WTC11 (cell line): ENCODE measurements at regions not wholly inside any gene's neighbourhood (a gene's known extent, or its start where the extent isn't known, plus 50 kb on each side); places are given as distances from the start of the nearest gene placed in this dataset.

Experiments used
- ATAC-seq: fragments of 200-7000 bp; cut with Tn5 transposase; 2 replicates; pipeline ENCODE4 v1.10.0; 2021; ENCODE audit warnings: mild to moderate bottlenecking, moderate library complexity
- CTCF ChIA-PET: fragments of 300-600 bp; sonication (Branson Sonifier 250); formaldehyde crosslinking; loops from one replicate; lab custom pipeline; 2021; ENCODE audit warnings: antibody characterized with exemption; lab: Charles Lee
- POLR2A ChIA-PET: fragments of 350-600 bp; sonication (Branson Sonifier 250); formaldehyde crosslinking; loops from one replicate; lab custom pipeline; 2021; ENCODE audit warnings: antibody characterized with exemption; lab: Charles Lee
- DNase-seq: peaks from one replicate; pipeline ENCODE4 v3.0.0; 2021; ENCODE audit warnings: low spot score
- H3K27ac Mint-ChIP-seq: 2 replicates; pipeline ENCODE4 v1.8.0; 2021; ENCODE audit warnings: mixed read lengths
- H3K27me3 Mint-ChIP-seq: 2 replicates; pipeline ENCODE4 v1.8.0; 2021; ENCODE audit warnings: low read depth, mild to moderate bottlenecking, moderate library complexity, mixed read lengths
- H3K36me3 Mint-ChIP-seq: 2 replicates; pipeline ENCODE4 v1.8.0; 2021; ENCODE audit warnings: mixed read lengths
- H3K4me1 Mint-ChIP-seq: 2 replicates; pipeline ENCODE4 v1.8.0; 2022; ENCODE audit warnings: mixed read lengths
- H3K4me3 Mint-ChIP-seq: 2 replicates; pipeline ENCODE4 v1.8.0; 2021; ENCODE audit warnings: mild to moderate bottlenecking, moderate library complexity, mixed read lengths
- H3K9me3 Mint-ChIP-seq: 2 replicates; pipeline ENCODE4 v1.8.0; 2021; ENCODE audit warnings: mixed read lengths
- CREB1 ChIP-seq: sonication (generic); formaldehyde crosslinking; IDR thresholded peaks from 2 replicates; pipeline ENCODE4 v1.8.0; 2023; ENCODE audit warnings: mild to moderate bottlenecking, missing genetic modification reagents
- FOXP1 ChIP-seq: sonication (generic); formaldehyde crosslinking; IDR thresholded peaks from 2 replicates; pipeline ENCODE4 v1.8.0; 2022; ENCODE audit warnings: missing genetic modification reagents, mild to moderate bottlenecking, moderate library complexity, borderline replicate concordance
- JUN ChIP-seq: sonication (generic); formaldehyde crosslinking; IDR thresholded peaks from 2 replicates; pipeline ENCODE4 v1.8.0; 2023; ENCODE audit warnings: mild to moderate bottlenecking, missing genetic modification reagents
- KAT7 ChIP-seq: sonication (generic); formaldehyde crosslinking; IDR thresholded peaks from 2 replicates; pipeline ENCODE4 v1.8.1; 2023; ENCODE audit warnings: missing genetic modification reagents, mild to moderate bottlenecking, borderline replicate concordance
- MAX ChIP-seq: sonication (generic); formaldehyde crosslinking; IDR thresholded peaks from 2 replicates; pipeline ENCODE4 v1.8.0; 2022; ENCODE audit warnings: mild to moderate bottlenecking, missing genetic modification reagents
- MXD4 ChIP-seq: fragments of 250-450 bp; sonication (Bioruptor Pico); IDR thresholded peaks from 2 replicates; pipeline ENCODE4 v1.8.0; 2021; ENCODE audit warnings: mild to moderate bottlenecking, moderate library complexity, borderline replicate concordance
- MYBL2 ChIP-seq: sonication (generic); formaldehyde crosslinking; IDR thresholded peaks from 2 replicates; pipeline ENCODE4 v1.8.1; 2023; ENCODE audit warnings: mild to moderate bottlenecking, moderate library complexity, missing genetic modification reagents
- OVOL2 ChIP-seq: fragments of 250-450 bp; sonication (Bioruptor Pico); IDR thresholded peaks from 2 replicates; pipeline ENCODE4 v1.9.0; 2021; ENCODE audit warnings: mild to moderate bottlenecking, borderline replicate concordance
- PRDM15 ChIP-seq: sonication (generic); formaldehyde crosslinking; IDR thresholded peaks from 2 replicates; pipeline ENCODE4 v1.8.0; 2022; ENCODE audit warnings: missing genetic modification reagents
- PREB ChIP-seq: sonication (generic); formaldehyde crosslinking; IDR thresholded peaks from 2 replicates; pipeline ENCODE4 v1.8.1; 2022; ENCODE audit warnings: mild to moderate bottlenecking, missing genetic modification reagents, moderate library complexity, borderline replicate concordance
- RORB ChIP-seq: fragments of 250-450 bp; sonication (Bioruptor Pico); IDR thresholded peaks from 2 replicates; pipeline ENCODE4 v1.9.0; 2021; ENCODE audit warnings: mild to moderate bottlenecking
- SMAD4 ChIP-seq: sonication (generic); formaldehyde crosslinking; IDR thresholded peaks from 2 replicates; pipeline ENCODE4 v1.8.0; 2022; ENCODE audit warnings: mild to moderate bottlenecking, missing genetic modification reagents
- SP1 ChIP-seq: sonication (generic); formaldehyde crosslinking; conservative IDR thresholded peaks from 2 replicates; pipeline ENCODE4 v1.8.1; 2022; ENCODE audit warnings: missing genetic modification reagents
- STAT6 ChIP-seq: sonication (generic); formaldehyde crosslinking; conservative IDR thresholded peaks from 2 replicates; pipeline ENCODE4 v1.8.1; 2023; ENCODE audit warnings: mild to moderate bottlenecking, low read depth, missing genetic modification reagents, moderate library complexity
- TEAD1 ChIP-seq: sonication (generic); formaldehyde crosslinking; IDR thresholded peaks from 2 replicates; pipeline ENCODE4 v1.8.0; 2022; ENCODE audit warnings: mild to moderate bottlenecking, missing genetic modification reagents
- ZBTB21 ChIP-seq: sonication (generic); formaldehyde crosslinking; IDR thresholded peaks from 2 replicates; pipeline ENCODE4 v1.8.1; 2023; ENCODE audit warnings: mild to moderate bottlenecking, missing genetic modification reagents, borderline replicate concordance
- ZNF121 ChIP-seq: sonication (generic); formaldehyde crosslinking; IDR thresholded peaks from 2 replicates; pipeline ENCODE4 v1.8.0; 2023; ENCODE audit warnings: missing genetic modification reagents
- ZNF281 ChIP-seq: sonication (generic); formaldehyde crosslinking; IDR thresholded peaks from 2 replicates; pipeline ENCODE4 v1.8.0; 2023; ENCODE audit warnings: mild to moderate bottlenecking, missing genetic modification reagents
- ZNF423 ChIP-seq: fragments of 250-450 bp; sonication (Bioruptor Pico); IDR thresholded peaks from 2 replicates; pipeline ENCODE4 v2.1.2; 2022; ENCODE audit warnings: mild to moderate bottlenecking, moderate library complexity

GRCh38 chr16:85412911-85413520, 200.1 kb upstream of the GSE1 start:
- no peaks in the 10 kb centered on the region for H3K36me3 Mint-ChIP-seq
- CTCF ChIA-PET, result interaction anchor here (0.8 kb wide), 1 partner anchor 15 kb away, joined by 3 read pairs; no protein-coding TSS in a partner anchor
- no peak overlapping the region for H3K27ac Mint-ChIP-seq
- no peaks in the 10 kb centered on the region for H3K4me1 Mint-ChIP-seq
- peaks cover 3% of the 10 kb centered on the region; the same call in 1 of the 2 replicates for H3K9me3 Mint-ChIP-seq
- ATAC-seq, result no peak
- H3K27me3 Mint-ChIP-seq, result no peaks in the 10 kb centered on the region
- POLR2A ChIA-PET, result no interaction called here
- H3K4me3 Mint-ChIP-seq, result no peak overlapping the region
- DNase-seq, result no peak
- TF ChIP-seq STAT6 (CRISPR knock-in tag) (no peak), PRDM15 (CRISPR knock-in tag) (no peak), MAX (CRISPR knock-in tag) (no peak)

- DNase-seq, result no peak
- Mint-ChIP-seq H3K27me3 (no peaks in the 10 kb centered on the region), H3K36me3 (no peaks in the 10 kb centered on the region), H3K4me1 (peaks cover 7% of the 10 kb centered on the region), H3K27ac (no peak overlapping the region), H3K4me3 (no peak overlapping the region), H3K9me3 (peaks cover 3% of the 10 kb centered on the region; the same call in 1 of the 2 replicates)
- ChIA-PET POLR2A (no interaction called here), CTCF (interaction anchor here (0.8 to 2.9 kb wide), 2 partner anchors 14 to 44 kb away, joined by 3 to 18 read pairs; no protein-coding TSS in a partner anchor)
- no peak for ATAC-seq
- TF ChIP-seq RORB (CRISPR knock-in tag) (no peak), OVOL2 (CRISPR knock-in tag) (no peak), JUN (no peak), ZNF121 (CRISPR knock-in tag) (no peak), FOXP1 (CRISPR knock-in tag) (no peak), MYBL2 (CRISPR knock-in tag) (no peak), ZNF281 (CRISPR knock-in tag) (no peak), KAT7 (no peak), CREB1 (CRISPR knock-in tag) (no peak), SMAD4 (no peak), ZNF423 (no peak), MXD4 (CRISPR knock-in tag) (no peak), MAX (CRISPR knock-in tag) (no peak), ZBTB21 (no peak), TEAD1 (CRISPR knock-in tag) (no peak), SP1 (no peak), PREB (CRISPR knock-in tag) (no peak)
Measured at GRCh38 chr16:85413691-85414663, 199.1 kb upstream of the GSE1 start.
